Epidermal melanocyte (primary cell): ENCODE measurements at regions not wholly inside any gene's neighbourhood (a gene's known extent, or its start where the extent isn't known, plus 50 kb on each side); places are given as distances from the start of the nearest gene placed in this dataset.

Experiments
- DNase-seq: peaks from one replicate; pipeline ENCODE4 v3.0.0; 2011; ENCODE audit warnings: low spot score; ENCODE audit not compliant: insufficient read length

- DNase-seq, result no peak
Observed at GRCh38 chr18:22668496-22668895, 250.8 kb upstream of the CTAGE1 start.

DNA sequence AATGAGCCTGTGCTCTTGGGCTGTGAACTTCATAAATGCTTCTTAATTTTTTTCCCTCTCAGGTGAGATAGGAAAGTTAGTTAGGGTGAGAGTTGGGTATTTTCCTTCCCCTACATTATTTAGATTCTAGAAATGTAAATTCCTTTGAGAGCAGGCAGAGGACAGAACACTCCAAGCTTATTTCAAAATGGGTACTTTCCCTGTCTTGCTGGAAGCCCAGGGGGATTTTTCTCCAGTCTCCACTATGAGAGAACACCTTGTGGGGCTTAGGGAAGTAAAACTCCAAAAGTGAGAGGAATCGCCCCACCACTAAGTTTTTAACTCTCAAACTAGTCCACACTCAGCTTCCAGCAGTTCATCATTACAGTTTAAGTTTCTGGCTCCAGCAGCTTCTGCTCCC, 253.2 kb upstream of the CTAGE1 start:
- DNase-seq, result no peak

- DNase-seq, result no peak
Observed at GRCh38 chr18:22673182-22673862, 255.6 kb upstream of the CTAGE1 start.

DNA sequence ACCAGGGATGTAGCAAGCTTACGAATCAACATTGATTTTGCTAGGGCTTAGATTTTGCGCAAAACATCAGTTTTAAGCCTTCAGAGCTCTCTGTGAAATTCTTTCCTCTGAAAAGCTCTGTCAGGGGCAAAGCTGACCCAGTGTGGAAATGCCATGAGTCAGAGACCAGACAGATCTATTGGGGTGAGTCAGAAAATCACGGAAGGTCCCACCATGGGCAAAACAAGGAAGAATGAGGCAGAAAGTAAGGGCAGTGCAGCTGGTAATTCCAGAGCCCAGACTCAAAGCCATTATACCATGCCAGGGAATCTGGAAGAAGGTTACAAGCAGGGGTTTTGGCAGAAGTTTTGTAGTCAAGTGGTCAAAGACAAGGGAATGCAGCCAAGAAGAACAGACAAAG, 256.6 kb upstream of the CTAGE1 start:
- DNase-seq, result no peak

- DNase-seq, result no peak
Observed at GRCh38 chr18:22675006-22675405, 257.3 kb upstream of the CTAGE1 start.

DNA sequence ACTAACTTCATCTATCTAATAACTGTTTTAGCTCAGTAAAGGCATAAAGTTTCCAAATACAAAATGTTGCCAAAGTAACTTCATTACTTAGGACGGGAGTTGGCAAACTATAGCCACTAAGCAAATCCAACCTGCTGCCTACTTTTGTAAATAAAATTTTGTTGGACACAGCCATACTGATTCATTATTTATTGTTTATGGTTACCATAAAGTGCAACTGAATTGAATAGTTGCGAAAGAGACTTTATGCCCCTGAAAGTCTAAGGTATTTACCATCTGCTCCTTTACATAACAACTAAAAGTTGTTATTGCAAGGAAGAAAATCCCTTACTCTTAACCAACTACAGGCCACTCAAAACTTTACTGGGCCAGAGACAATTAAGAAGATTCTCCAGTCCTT, 256.7 kb upstream of the RBBP8 start:
- no peak for DNase-seq

DNA sequence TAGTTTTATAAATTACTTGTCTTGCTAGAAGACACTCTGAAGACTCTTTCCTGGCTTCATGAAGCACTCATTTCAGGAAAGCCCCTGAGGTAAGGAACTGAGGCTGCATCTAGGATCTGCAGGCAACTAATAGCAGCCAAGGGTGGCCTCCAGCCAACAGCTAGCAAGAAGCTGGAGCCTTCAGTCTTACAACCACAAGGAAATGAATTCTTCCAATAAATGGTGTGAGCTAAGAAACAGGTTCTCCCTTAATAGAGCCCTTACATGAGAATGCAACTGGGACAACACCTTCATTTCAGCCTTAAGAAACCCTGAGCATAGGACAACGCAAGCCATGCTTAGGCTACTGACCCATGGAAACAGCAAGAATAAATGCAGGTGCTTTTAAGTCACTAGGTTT, 254.6 kb upstream of the RBBP8 start:
- no peak for DNase-seq

DNA sequence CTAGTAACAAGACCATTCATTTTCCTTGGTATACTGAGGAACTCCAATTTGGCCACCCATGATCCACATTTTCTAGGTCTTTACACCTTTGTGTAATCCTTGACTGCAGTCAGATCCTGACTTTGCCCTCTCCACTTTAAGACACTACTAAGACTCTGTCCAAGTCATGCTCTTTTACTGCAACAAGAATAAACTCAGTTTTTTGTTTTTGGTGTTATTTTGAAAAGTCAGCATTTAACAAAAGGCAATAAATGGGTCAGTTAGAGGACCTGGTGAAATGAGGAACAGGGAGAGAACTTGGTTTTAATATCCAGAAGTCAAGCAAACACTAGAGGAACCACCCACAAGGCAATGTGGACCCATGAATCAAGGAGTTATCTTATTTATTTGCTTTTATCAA, 252.2 kb upstream of the RBBP8 start:
- DNase-seq, result no peak

DNA sequence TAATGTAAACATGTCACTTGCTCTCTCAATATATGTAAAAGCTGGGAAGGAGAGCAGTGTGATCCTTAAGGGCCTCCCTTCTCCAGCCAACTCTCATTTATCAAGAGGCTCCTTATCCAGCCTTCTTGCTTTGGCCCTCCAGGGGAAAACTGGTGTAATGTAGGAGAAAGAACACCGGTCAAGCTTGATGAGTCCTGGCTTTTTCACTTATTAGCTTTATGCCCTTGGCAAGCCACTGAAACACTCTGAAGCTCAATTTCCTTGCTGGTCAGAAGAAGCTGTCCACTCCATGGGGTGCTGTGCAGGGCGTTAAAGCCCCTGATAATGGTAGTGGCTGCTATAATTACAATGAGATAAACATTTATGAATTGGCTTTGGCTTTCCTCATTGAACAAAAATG, 251.2 kb upstream of the RBBP8 start:
- DNase-seq, result no peak

- no peak for DNase-seq
Observed at GRCh38 chr18:22682720-22683119, 250.4 kb upstream of the RBBP8 start.

GRCh38 chr18:22683196-22683676, 249.9 kb upstream of the RBBP8 start:
- no peak for DNase-seq

- no peak for DNase-seq
Observed at GRCh38 chr18:22683786-22684185, 249.3 kb upstream of the RBBP8 start.

- DNase-seq, result no peak
Observed at GRCh38 chr18:22684268-22684667, 248.9 kb upstream of the RBBP8 start.

DNA sequence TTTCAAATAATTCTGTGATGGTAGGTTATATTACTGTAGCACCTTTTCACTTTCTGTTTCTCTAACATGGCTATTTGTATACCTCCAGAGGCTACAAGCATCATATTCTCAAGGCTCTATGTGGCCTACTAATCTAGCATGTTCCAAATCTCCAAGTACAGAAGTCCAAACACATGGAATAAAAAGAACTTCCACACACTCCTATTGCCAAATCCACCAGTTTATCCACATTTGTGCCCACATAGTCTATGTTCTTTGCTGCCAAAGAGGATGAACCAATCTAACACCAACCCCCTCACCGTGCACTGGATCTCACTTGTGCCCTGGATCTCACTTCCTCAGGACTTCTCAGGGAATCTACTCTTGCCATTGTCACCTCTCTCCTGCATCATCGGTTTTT, 247.3 kb upstream of the RBBP8 start:
- no peak for DNase-seq

DNA sequence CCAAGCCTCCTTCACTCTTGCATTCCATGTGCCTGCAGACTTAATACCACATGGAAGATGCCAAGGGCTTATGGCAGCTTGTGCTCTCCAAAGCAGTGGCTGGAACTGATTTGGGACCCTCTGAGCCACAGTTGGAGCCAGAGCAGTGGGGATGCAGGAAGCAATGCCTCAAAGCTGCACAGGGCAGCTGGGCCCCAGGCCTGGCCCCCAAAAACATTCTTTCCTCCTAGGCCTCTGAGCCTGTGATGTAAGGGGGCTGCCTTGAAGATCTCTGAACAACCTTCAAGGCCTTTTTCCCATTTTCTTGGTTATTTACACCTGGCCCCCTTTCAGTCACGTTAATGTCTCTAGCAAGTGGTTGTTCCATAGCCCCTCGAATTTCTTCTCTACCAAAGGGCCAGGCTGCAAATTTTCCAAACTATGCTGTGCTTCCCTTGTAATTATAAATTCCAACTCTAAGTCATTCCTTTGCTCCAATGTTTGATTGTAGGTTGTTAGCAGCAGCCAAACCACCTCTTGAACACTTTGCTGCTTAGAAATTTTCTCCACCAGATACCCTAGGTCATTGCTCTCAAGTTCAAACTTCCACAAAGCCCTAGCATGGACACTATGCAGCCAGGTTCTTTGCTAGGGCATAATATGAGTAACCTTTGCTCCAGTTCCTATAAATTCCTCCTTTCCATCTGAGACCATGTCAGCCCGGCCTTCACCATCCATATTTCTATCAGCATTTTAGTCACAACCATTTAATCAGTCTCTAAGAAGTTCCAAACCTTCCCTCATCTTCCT, 245.0 kb upstream of the RBBP8 start:
- DNase-seq, result no peak

- no peak for DNase-seq
Observed at GRCh38 chr18:22688877-22689496, 244.1 kb upstream of the RBBP8 start.

GRCh38 chr18:22689712-22690111, 243.4 kb upstream of the RBBP8 start:
- no peak for DNase-seq

DNA sequence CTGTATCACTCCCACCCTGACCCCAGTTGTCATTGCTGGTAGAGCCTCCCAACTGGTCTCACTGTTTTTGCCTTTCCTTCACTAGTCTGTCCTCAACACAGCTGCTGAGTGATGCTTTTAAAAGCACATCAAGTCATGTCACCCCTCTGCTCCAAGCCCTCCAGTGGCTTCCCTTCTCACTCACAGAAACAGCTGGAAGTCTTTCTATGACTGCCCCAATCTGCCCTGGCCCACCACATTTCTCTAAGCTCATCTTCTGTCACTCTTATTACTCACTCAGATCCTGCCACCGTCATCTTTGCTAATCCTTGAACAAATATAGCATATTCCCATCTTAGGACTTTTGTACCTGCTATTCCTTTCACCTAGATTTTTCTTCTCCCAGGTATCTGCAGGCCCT, 242.6 kb upstream of the RBBP8 start:
- no peak for DNase-seq

- no peak for DNase-seq
Observed at GRCh38 chr18:22691946-22692710, 241.0 kb upstream of the RBBP8 start.

DNA sequence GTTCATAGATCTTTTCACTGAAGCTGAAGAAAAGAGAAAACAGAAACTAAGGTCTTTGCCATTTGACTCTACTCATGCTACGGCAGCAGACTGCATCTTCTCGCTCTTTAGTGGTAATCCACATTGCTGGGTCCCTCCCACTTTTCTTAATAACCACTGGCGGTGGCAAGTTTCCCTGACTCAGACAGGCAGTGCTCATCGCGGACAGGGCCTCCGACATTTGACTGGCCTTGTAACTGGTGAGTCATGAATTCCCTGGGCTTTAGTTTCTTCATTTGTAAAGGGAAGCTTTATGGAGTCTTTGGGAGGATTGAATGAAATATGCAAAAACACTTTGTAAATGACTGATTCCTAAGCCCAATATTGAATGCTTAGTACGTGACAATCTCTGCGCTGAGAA, 238.2 kb upstream of the RBBP8 start:
- DNase-seq, result no peak

DNA sequence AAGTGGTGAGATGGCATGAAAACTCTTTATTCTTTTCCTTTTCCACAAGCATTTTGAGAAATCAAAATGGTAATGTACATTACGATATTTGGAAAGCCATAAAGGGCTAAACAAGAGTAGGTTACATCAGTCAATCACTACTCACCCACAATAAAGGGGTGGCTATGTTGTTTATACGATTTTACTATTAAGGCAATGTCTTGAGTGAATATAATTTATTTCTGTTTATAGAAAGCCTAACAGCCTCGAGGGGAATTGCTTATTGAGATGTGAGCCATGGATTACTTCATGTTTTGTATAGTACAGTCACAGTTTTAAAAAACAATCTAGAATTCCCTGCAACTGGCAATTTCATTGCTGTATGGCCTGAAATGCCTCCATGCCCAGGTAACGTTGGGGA, 237.5 kb upstream of the RBBP8 start:
- DNase-seq, result no peak

DNA sequence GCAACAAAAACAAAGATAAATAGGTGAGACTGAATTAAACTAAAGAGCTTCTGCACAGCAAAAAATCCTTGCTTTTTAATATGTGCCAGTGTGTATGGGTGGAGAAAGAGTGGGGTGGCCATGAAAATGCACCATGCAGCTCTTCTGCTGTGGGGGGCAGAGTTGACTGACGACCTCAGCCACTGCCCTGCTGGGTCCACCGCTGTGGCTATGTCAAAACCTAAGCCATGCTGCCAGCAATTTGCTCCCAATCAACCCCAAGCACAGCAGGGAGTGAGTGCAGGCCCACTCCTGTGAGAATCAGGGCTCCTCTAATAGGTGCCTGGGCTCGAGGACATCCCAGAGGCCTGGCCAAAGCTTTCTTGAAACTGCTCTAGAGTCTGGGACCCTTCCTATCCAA, 235.6 kb upstream of the RBBP8 start:
- DNase-seq, result no peak
